ENCODE measurements at regions not wholly inside any gene's neighbourhood (a gene's known extent, or its start where the extent isn't known, plus 50 kb on each side); places are given as distances from the start of the nearest gene placed in this dataset.
A peak's percentile ranks its signal among the peaks of the same experiment; 100 is the strongest.

DNA sequence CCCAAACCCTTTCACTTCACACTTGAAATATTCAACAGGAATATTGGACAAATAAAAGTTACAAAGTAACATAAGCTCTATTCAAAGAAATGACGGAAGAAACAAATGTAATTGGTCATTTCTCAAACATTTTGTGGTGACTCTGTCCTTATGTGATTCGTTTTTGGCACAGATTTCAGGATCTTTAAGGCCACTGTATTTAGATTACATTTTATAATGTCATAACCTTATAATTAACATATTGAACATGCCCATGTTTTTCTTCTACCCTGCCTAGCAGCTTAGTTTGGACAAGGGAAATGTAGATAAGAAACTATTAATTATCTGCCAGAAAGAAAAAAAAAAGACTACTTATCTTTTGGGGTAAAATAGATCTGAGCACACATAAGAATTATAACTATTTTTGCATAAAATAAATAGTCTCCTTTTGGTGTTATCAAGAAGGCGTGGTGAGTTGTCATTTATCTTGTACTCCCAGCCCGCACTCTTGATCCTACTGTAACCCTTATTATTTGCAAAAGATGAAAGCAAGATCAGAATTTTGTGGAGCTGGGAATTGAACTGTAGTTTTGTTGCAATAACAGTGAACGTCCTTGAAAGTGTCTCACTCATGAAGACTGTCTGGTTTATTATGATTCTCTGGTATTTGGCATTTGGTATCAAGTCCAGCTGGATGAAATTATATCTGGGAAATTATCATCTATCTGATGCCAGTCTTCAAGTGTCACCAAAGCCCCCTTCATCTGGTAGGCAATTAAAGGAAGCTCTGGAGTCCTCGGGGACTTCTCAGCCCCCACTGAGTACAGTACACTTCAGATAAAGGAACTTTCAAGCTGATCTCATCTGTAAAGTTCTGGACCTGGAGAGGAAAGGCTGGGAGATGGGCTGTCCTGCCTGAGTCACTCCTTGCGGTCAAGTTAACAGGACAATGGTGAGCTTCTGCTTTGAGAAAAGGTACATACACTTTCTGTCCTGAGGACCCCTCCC is 175.7 kb upstream of the INHBA start:
- DNase-seq: peak; percentile 59

DNA sequence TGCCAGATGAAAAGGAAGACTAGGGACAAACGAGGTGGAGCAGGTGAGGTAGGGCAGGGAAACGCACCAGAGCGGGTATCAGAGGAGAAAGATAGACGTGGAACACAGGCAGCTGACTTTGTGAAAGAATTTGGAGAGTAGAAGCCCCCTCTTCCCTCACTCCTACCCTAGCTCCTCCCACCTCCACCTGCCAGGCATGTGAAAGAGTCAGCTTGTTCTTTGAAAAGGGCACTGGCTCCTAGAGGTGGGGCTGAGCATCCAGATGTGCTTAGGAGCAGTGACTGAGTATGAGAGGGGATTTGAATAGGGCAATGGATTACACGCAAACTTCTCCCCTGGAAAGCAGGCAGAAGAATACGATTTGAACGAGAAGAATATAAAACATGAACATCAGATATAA is 174.2 kb upstream of the INHBA start:
- DNase-seq: no peak

DNA sequence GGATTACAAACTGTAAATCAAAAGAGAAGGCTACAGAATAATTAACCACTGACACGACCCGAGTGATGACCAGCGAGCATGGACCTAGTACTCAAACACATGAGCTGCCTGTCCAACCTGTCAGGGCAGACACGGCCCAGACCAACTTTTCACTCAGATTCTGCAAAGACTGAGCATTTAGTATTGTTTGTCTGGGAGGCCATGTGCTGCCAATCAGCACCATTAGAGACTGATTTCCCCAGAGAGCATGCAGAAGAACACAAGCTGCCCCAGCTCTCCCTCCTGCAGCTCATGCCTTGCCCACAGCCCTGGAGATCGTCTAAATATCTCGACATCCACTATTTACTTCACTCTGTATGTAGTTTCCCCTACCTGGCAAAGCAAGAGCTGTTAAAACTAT is 172.6 kb upstream of the INHBA start:
- no peak for DNase-seq

DNA sequence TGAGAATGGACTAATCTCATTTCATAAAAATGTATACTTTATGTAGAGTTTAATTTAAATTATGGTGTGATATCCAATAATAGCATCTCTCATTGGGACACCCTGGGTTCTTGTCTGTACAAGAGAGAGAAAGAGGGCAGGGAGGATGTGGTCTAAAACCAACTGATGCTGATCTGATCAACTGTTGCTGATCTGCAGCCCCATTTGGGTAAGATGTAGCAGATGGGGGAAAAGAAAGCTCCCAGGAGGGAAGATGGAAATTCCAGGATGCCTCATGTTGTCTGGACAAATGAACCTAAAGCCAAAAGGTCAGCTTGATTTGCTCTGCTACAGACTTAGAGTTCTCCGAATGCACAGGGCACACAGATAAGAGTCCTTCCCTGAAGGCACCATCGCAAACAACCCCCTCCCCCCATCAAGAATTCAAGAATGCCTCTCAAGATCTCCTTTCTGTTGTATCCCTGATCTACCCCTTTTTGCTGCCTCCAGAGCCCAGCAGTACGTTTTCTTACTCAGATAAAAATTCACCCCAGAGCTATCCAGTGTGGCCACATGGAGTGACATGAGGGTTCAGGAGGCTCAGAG is 171.4 kb upstream of the INHBA start:
- no peak for DNase-seq

DNA sequence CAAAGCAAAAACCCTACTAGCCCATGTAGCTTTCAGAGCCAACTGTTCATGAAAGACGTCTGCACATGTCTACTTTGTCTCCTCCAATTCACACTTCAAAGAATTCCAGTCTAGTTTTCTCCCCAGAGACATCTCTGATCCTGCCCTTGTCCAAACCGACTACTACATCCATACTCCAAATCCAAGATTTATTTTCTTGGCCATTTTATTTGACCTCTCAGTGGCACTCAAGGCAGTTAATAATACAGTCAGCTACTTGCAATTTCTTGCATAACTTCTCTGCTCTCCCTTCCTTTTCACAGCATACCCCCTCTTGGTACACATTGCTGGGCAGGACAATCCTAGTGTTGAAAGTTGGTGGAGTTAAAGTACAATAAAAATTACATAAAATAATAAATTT is 170.9 kb upstream of the INHBA start:
- DNase-seq: peak; percentile 39

DNA sequence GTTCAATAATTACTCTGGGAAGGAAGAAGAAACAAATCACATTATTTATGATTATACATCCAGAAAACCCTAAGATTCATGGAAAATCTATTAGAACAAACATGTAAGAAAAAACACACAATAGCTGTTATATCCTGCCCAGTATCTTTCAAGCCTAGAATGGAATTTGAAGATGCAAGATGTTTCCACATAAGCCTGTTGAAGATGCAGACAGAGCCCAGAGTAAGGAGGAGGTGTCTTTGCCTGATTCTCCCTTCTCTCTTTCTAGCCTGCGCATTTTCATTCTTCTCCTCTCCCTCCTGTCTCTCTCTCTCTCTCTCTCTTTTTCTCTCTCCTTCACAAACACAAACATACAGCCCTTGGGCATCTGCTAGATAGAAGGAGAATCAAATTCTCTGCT is 170.1 kb upstream of the INHBA start:
- no peak for DNase-seq

DNA sequence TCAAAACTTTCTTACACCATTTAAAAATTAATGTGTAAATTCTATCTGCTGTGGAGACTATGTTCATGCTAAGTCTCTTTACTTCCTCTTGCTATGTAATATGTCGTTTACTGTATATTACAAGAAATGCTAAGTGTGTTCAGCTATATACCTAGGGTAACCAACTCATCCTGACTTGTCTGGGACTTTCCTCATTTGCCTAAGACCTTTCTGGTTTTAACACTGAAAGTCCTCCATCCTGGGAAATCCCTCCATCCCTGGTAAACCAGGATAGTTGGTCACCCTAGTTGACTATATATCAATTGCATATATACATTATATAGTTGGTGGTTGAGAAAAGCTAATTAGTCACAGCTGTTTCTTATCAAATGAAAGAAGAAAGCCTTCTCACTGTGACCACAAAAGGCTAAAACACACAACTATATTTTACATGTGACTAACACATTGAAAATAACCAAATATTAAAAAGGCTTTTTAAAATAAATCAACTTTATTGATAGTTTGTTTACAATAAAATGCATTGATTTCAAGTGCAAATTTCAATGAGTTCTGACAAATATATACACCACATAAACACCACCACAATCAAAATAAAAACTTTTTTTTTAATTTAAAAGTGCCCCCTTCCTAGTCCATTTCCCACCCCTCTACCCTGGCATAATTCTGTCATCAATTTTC is 167.7 kb upstream of the INHBA start:
- DNase-seq: no peak

DNA sequence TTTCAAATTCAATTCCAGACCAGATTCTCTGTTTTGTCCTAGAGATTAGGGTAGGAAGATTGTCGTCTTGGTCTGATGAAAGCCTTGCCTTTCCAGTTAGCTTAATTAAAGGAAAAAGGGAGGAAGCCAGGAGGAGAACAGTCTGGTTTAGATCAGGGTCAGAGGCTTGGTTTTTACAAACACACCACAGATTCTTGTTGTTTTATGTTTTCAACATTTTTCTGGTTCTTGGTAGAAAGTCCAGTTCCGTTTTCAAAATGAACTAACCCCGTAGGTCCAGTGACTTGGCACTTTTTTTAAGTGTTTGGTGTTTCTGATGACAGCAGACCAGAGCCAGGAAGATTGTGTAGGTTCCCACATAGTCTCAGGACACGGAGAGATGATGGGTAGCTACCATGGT is 167.1 kb upstream of the INHBA start:
- DNase-seq: no peak

DNA sequence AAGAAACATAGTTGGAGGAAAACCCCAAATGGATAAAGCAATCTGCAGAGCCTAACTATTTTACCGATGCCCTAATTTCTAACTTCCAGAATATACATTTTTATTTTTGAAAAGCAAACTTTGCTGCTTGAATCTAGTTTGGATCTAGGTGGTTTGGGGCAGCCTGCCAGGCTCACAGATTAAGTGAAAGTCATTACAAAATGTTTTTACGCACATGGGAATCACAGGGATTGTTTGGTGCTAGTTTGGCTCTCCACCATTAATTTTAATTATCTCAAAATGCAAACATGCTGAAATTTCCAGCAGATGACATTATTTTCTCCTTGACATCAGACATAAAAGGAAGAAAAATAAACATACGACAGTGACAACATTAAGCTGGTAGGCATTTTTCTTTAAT is 166.7 kb upstream of the INHBA start:
- DNase-seq: no peak

DNA sequence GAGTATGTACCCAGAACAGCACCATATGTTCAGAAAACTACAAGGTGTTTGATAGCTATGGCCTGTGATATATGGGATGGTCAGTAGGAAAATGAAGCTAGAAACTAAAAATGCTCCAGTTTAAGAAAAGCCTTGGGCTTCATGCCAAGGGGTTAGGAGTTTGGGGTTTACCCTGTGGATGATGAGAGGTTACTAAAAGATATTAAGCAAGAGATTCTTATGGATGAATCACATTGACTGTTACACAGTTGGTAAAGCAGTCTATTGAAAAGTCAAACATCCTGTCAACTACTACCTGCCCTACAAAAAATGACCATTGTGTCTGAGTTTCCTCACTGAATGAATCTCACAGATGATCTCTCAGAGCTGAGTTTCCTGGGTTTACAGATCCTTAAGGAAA is 166.2 kb upstream of the INHBA start:
- DNase-seq: peak; percentile 54

DNA sequence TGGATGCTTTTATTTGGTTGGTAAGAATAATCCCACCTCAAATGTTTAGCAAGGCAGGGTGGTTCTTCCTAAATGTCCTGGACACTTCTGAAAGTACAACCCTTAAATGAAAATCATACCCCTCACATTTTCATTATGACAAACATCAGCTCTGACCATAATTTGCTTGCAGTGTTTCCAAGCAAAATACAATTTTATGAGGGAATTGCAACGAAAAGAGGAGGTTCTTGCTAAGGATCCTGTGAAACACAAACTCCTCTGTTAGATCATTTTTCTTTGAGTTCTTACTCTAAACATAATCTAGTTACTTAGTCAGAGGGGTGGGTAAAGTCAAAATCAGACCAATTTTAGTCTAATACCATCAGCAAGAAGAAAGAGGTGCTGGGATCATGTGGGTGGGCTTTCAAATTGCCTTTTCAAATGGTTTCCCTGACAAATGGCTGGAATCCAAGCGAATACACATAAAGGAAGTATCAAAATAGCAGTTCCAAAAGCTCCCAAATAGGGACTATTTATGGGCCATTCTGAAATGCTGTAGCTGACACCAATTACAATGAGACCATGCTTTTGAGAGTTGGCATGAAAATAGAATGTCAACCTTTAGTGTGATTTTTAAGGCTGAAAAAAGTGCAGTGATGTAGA is 164.9 kb upstream of the INHBA start:
- DNase-seq: no peak

DNA sequence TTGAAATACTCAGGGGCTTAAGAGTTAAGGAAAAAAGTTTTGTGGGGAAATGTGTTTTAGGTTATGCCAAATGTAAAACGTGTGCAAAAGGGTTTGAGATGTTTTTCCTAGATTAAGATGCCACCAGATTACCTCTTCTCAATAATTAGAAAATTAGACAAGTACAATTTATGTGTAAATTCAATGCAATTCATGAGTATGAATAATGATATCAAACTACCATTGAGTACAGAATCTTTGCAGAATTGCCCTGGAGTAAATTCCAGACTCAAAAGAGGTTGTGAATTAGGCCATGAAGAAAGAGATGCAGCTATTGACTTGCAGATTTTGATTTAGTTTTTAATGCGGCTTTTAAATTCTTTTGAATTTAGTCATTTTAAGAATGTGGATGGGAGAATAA is 159.4 kb upstream of the INHBA start:
- DNase-seq: no peak

DNA sequence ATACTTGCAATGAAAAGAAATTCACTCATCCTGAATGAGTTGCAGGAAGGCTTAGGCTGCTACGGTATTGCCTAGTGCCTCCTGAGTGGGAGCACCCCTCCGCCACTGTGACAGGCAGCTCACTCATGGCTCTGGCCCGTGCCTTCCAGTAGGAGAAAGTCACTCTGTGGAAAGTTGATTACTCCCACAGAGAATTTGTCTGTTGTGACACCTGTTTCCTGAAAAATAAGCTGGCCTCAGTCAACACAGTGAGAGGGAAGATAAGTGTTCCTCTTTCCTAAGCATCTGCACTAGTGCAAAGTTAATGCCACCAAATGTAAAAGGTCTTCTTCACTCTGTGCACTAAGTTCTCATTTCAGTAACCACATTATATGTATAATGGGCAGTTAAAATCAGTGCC is 158.8 kb upstream of the INHBA start:
- DNase-seq: no peak

DNA sequence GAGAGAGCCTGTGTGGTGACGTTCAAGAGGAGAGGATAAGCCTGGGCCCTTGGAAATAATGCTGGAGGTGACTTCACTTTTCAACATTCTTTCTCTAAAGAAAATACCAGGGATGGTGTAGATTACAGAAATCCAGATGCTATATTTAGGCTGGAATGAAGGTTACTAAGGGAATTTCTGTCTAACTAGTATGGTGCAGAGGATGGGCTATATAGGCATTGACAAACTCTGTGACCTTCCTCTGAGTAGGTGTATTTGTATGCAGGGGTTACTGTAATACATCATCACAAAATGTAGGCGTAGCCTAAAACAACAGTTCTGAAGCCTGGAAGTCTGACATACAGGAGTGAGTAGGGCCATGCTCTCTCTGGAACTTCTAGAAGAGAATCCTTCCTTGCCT is 155.3 kb upstream of the INHBA start:
- DNase-seq: peak; percentile 75

DNA sequence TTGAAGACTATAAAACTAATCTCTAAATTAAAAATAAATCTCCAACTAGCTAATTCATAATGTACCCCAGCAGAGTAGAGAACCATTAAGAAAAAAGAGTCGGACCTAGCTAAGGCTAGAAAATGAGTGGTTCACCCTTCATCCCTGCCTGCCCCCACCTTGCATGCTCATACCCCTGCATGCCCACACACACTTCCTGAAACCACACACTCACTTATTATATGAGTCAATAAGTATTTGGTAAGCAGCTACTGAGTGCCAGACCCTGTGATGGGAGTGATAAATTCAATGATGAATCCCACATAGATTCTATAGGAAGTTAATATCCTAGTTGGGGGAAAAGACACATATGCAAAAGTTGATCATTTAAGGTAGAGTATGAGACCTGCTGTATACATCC is 152.9 kb upstream of the INHBA start:
- DNase-seq: no peak

DNA sequence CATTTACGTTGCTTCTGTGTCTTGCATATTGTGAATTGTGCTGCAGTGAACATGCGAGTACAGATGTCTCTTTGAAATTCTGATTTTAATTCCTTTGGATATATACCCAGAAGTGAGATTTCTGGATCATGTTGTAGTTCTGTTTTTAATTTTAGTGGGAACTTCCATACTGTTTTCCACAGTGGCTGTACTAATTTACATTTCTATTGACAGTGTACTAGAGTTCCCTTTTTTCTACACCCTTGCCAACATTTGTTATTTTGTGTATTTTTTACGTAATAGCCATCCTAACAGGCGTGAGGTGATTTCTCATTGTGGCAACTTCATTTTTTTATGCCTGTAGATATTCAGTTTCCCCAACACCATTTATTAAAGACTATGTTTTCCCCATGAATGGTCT is 144.7 kb upstream of the INHBA start:
- no peak for DNase-seq

DNA sequence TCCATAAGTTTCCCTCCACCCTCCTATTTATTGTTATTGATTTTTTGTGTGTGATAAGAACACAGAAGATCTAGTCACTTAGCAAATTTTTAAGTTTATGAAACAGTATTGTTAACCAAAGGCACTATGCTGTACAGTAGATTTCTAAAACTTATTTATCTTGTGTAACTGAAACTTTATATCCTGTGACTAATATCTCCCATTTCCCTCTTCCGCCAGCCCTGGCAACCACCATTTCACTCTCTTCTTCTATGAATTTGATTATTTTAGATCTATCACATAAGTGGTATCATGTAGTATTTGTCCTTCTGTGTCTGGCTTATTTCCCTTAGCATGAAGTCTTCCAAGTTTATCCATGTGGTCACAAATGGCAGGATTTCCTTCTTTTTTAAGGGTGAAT is 144.3 kb upstream of the INHBA start:
- DNase-seq: no peak

DNA sequence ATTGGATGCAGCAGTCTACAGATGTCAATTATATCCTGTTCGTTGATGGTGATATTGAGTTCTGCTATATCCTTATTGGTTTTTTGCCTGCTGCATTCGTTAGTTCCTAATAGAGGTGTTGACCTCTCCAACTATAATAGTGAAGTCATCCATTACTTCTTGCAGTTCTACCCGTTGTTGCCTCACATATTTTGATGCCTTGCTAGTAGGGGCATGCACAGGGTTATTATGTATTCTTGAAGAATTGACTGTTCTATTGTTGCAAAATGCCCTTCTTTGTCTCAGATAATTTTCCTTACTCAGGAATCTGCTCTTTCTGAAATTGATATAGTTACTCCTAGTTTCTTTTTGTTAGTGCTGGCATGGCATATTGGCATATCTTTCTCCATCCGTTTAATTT is 140.1 kb upstream of the INHBA start:
- DNase-seq: no peak

DNA sequence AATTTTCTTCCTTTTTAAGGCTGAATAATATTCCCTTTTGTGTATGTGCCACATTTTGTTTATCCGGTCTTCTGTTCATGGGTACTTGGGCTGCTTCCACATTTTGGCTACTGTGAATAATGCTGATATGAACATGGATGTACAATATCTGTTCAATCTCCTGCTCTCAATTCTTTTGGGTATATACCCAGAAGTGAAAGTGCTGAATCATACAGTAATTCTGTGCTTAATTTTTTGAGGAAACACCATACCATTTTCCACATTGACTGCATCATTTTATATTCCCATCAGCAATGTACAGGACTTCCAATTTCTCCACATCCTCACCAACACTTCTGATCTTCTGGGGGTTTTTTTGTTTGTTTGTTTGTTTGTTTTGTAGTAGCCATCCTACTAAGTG is 135.0 kb upstream of the INHBA start:
- DNase-seq: no peak

DNA sequence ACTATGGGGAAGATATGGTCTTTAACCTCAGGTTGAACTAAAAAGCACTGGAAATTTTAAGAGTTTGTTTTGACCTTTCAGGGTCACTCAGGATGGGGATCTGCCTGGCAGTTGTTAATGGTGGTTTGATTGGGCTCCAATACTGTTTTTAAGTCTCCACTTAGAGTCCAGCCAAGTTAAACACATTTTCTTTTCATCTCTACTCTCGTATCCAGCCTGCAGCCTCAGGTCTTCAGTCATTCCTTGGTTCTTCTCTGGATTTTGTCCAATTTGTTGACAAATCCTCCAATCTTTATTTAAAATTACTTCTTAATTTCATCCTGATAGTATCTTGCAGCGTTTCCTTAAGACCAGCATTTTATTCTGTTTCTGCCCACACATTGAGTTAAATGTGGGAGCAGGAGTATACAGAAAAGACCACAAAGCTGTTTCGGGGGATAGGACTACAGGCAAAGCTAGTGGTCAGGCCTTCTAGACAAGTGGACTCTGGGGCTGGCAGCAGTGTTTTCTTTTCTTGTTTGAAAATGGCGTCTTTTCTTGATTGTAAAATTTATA is 133.2 kb upstream of the INHBA start:
- no peak for DNase-seq

DNA sequence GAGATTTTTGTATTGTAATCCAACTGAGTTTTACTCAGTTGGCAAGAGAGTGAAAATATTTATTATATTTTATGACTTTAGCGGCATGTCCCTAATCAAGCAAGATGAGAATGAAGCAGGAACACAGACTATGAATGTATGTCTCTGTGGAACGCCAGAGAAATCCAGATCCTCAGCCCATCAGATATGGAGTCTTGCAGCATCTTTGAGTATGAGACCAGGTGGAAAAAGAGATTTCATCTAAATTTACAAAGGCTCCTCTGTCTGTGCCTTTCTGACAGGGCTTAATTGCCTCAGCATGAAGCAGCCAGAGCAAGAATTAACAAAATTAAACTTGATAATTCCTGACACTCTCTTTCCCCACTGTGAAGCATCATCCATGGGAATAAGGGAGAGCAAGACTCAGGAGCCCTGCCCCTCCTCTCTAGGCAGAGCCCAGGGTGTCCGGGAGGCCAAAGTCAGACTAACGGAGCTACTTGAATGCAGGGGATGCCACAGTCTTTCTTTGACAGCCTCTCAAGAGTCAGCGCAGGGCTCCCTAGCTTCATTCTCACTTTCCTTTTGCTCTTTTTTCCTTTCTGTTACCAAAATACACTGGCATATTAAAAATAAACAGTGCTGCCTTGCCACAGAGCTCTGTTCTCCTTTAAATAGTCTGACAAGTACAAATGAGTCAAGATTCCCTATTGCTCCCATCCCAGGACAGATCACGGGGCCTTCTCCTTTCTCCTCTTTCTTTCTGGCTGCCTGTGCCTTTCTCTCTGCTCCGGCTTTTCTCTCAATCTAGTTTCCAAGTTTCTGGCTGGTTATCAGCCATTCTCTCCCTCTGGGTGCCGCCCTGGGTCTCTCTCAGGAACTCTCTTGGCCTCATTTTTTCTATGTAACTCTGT is 132.2 kb upstream of the INHBA start:
- DNase-seq: peak; percentile 30

DNA sequence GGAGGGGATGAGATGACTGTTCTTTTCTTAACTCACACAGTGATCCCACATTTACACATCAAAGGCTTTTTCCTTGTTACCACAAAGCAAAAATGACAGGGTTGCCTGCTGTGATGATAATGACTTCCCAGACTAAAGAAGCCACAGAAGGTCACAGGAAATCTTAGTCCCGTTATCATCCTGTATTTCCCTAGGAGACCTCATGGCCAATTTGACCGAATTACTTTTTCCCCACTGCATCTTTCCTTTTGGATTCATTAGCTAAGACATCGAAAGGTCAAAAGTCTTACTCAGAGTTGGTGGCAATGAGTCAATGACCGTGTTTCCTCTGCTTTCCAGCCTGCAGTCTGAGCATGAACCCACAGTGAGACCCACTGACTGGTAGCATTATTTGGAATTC is 130.1 kb upstream of the INHBA start:
- DNase-seq: peak; percentile 51
